ENCODE measurements at regions not wholly inside any gene's neighbourhood (a gene's known extent, or its start where the extent isn't known, plus 50 kb on each side); places are given as distances from the start of the nearest gene placed in this dataset.
"Not testable (repeated sequence)": the region's sequence is repeated elsewhere in the genome, so short reads cannot be mapped to it uniquely, and the experiment has no call there.

DNA sequence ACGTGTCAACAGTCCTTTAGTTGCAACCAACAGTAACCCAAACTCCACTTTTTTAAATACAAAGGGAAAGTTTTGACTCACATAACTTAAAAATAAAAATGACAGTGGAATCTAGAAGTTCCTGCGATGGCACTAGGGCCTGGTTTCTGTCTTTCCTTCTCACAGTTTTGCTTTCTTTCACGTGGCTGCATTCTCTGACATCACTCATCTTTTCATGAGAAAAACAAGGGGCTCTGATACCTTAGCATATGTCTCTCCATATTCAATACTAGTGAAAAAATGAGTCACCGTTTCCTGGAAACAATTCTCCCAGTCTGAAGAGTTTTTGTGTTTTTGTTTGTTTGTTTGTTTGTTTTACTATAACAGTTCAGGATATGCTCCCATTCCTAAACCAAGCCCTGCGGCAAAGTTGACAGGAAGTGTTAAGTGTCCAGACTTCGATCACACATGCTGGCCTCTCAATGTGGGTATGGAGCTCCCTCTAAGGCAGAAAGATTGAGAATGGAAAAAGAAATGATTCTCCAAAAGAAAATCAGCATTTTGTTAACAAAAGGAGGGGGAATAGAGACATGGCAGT is 483.3 kb downstream of the TTLL7 start:
- no peak for FAIRE-seq

DNA sequence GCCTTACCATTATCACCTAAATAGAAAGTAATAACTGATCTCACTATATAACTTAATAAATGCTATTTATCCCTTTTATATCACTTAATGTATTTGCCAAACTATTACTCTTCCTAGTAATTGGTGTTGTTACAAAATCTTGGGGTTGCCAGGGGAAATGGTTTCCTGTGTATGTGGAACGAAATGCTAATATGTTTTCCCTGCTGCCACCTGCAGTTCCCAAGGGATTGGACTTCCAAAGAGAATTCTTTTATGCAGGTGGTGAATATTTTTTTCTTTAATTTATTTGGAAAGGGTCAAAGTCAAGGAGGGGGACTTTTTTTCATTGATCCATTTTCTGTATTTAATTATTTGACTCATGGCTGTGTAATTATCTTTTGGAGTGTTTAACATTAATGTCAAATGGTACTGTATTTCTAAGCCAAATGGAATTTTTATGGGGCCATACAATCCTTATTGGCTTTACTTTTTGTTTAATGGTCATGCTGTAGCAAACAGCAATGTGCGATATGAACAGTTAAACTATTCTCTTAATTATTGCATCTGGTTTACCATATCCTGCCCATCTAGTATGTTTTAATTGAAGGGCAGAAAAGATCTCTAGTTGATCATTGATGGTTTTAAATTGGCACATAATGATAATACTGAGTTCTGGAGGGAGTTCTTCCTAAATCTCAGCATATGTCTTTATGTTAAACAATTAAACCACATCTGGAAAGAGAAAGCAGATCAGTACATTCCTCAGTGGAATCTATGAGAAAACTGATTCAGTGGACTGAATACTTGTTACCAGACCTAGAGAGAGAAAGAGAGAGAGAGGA is 486.3 kb downstream of the TTLL7 start:
- no peak for DNase-seq (ENCODE audit: low spot score)
- FAIRE-seq: no peak

More for the DNA sequence above, 483.3 kb downstream of the TTLL7 start:
- no peak for DNase-seq (ENCODE audit: low spot score)

DNA sequence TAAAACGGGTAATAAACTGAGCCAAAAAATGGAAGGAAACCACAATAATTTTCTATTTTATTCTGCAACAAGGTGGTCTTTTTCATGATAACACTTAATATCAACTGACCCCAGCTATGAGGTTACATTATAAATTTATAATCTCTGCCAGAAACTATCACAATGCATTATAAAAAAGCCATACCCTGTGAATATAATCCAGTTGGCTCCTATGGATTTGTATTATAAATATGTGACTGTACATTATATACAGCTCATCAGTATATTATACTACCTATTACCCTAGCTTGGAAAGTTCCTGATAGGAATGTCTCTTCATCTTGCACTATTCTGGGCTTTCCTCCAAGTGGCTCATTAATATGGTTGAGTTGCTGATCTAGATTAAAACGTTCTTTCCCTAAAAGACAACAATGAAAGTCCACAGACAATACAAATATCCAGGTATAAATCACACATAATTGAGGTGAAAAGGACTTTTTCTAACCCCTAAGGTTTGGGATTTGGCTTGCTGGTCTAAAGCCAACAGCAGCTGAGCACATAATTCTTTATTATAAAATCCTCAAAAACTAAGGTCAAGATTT is 487.7 kb downstream of the TTLL7 start:
- FAIRE-seq (no peak), DNase-seq (ENCODE audit: low spot score) (no peak)

DNA sequence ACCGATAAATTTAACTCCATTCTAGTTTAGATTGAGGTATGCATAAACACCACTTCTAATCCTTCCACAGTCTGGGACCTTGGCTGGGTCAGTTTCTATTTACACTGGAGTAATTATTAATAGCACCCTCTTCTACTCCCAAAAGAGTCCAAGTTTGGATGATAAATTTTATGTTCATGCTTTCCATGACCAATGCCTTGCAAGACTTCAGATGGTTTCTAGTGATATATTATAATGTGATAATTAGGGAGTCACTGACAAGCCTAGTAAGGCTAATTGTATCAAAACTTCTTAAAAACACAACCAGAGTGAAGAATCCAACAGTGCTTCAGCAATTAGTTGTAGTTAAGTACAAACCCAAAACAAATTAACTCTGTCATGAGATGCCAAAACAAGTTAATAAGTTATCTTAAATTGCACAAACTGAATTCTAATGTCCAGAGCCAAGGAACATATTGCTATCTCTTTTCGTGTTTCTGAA is 489.6 kb downstream of the TTLL7 start:
- no peak for FAIRE-seq

DNA sequence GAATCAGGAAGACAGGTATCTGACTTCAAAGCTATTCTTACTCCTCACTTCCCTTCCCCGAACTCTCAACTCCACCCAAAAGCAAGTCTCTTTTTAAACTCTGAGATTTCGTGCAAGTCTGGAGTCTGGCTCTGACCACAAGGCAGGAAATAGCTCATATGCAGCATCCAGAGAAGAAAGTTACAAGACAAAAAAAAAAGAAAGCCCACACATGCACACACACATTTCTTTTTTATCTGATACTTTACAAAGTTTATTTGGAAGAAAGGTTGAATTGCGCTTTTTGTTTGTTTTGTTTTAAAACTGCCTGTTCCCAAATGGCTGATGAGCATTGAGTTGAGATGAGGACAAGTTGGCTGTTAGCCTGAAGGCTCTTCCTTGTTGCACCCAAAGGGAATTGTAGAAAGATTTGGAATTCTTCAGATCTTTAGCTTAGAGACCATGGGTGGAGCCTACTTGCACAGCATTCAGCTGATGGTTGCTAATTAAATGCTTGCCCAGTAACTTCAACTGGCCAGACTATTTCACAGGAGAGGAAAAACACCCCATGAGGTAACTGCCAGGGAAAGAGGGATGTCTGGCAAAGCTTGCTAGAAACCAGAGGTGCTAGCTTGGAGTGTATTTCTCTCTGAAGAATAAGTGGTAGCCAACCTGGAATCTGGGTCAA is 490.3 kb downstream of the TTLL7 start:
- DNase-seq (ENCODE audit: low spot score): no peak
- FAIRE-seq: no peak

More for the DNA sequence above, 489.6 kb downstream of the TTLL7 start:
- DNase-seq (ENCODE audit: low spot score): no peak

DNA sequence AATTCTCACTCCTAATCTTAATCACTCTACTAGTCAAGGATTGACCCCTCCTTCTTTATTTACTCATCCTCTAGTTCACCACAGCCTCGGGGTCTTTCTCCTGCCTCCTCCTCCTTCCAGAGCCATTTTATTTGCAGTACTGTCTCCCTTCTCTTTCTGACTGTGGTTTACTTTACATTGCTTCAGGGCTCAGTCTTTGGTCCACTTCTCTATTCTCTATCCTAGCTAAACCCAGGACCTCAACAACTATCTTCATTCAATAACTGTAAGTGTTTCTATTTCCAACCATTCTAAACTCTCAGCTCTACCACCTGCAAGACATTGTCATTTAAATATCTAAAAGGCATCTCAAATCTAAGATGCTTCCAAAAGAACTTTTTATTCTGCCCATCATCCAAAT is 493.8 kb downstream of the TTLL7 start:
- no peak for DNase-seq (ENCODE audit: low spot score)
- FAIRE-seq: no peak

DNA sequence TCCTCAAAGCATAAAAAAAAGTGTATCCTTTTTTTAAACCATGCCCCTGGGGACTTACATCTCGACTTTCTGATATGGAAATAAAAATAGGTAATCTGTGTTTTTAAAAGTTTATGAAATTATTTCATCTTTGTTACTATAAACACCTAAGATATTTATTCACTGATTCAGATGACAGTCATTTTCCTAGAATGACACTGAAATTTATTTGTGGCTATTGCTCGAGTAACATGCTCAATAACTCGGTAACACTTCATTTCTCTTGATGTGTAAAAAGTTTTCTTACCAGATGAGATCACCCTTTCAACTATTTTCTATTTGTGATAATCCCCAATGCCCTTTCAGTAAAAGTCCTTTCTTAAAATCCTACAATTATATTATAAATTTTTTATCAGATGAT is 495.8 kb downstream of the TTLL7 start:
- no peak for FAIRE-seq
- DNase-seq (ENCODE audit: low spot score): no peak

DNA sequence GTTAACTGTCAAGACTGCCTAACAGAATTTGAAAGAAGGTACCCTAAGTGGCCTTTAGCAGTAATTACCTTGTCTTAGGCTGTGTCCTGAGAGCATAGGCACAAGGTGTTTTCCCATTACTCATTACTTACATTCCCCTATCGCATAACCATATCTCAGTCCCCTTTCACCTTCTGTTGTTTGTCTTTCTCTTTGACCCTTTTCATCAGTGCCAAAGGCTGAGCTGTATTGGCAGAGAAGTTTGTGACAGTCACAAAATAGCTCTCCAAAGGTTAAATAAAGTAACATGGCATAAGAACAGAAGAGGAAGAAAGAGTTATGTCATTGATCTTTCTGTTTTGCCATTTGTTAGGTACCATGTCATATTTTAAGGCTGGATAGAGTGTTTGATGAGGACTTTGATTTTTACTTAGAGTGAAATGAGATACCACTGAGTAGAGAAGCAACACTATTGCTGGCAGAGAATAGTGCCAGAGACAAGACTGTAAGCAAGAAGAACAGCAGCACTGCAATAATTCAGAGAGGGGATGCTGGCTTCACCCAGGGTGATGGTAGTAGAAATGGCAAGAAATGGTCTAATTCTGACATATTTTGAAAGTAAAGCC is 497.8 kb downstream of the TTLL7 start:
- DNase-seq (ENCODE audit: low spot score): no peak
- no peak for FAIRE-seq

DNA sequence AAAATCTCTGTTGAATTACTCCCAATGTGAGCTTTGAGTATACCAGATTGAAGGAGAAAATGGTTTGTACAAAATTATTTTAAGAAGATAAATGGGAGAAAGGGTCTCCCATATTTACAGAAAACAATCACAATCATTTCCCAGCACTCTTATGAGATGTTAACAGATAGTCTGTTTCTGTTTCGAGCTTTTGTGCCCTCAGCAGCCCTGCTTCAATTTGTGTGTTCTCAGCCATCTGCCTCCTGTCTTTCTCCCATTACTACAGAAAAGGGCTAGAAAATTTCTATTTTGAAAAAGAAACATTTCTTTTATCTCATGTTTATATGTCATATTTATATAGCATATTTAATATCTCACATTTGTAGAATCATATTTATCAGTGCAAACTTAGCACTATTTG is 498.4 kb downstream of the TTLL7 start:
- no peak for DNase-seq (ENCODE audit: low spot score)
- FAIRE-seq: no peak

DNA sequence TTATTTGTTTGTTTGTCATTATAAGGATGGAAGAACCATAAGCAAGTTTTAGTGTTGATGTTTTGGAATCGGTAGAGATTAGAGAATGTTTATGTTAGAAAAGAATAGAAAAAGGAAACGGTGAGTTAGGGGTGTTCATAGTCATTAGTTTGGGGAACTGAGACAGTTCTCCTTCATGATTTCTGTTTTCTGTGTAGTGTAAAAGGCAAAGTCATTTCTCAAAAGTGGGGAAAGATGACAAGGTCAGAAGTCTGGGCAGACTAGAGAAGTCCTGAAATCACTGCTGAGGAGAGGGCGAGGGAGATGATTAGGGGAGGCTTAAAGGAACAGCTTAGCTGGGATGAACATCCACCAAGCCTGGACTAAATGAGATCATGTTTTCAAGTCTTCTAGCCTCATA is 498.9 kb downstream of the TTLL7 start:
- DNase-seq (ENCODE audit: low spot score): no peak
- FAIRE-seq: no peak

DNA sequence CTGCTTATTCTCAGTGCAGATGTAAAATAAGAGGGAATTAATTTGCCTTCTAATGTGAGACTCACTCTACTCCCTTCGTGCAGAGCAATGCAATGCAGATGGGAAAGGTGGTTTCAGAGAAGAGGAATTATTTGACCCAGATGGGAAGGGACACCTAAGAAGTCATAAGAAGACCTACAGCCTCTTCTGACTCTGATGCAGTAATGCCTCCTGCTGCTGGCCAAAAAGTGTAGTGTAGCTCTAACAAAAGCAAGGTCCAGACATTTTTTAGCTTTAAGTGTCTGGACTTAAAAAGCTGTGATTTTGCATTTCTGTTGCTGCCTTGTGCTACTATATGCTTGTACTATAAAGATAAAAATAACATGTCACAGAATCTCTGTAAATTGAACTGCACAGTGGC is 501.4 kb downstream of the TTLL7 start:
- no peak for FAIRE-seq
- no peak for DNase-seq (ENCODE audit: low spot score)

DNA sequence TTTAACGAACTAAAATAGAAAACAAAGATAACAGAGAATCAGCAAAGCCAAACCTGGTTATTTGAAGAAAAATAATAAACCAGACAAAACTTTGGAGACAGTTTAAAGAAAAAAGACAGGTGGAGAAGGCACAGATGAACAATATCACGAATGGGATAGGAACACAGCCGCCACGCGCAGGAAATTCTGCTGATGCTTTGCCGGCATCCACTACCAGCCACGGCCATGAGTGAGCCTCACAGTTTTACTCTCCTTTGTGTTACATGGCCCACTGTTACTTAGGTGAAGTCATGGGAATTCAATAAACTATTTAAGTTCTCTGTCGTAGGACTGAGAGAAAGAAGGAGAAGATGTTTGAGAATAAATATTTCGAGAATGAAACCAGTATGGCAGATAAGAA is 503.4 kb downstream of the TTLL7 start:
- DNase-seq (ENCODE audit: low spot score): no peak
- FAIRE-seq: no peak

DNA sequence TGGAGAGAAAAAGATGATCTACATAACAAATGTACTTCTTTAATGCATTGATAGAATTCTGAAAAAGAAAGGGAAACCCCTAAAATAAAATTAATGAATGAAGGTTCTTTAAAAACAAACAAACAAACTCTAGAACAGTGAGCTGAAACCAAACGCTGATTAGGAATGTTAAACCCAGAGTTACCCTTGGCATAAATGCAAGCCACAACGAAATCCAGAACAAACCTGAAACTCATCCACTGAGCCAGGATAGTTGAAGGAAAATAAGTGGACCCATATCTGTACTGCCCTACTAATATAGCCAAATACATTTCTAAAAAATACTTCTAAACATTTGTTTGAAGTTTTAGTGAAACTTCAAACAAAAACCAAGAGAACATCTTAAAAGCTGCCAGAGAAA is 505.3 kb downstream of the TTLL7 start:
- DNase-seq (ENCODE audit: low spot score): no peak
- no peak for FAIRE-seq

DNA sequence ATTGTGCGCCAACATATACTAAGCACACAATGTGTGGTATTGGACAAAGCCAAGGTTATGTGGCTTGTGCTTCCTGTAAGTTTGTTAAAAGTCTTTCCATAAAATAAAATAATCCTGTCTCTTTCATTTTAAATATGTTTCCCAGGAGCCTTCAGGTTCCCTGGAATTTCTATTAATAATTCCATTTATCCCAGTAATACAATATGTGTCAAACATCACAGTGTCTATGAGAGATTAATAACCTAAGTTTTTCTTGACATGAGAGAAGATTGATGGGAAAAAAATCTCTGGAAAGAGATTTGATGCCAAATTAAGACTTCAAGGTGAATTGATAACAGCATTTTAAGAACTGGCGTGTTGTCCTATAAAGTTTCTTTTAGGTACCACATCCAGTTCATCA is 507.0 kb downstream of the TTLL7 start:
- DNase-seq (ENCODE audit: low spot score) (no peak), FAIRE-seq (no peak)

DNA sequence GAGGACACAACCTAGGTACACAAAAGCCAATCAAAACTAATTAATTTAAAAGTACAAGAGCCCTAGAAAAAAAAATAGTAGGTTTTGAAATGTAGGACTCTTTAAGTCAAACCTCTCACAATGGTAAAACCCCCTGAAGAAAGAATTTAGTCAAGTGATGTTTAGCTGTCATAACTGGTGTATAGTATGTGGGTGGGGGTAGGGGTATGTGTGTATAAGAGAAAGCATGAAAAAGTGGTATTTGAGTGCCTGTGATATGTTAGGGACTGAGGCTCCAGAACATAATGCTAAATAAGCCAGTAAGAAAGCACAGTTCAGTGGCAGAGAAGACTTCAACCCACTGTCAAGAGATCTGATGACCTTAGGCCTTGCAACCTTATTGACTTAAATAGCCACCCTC is 507.9 kb downstream of the TTLL7 start:
- DNase-seq (ENCODE audit: low spot score): no peak
- FAIRE-seq: no peak

DNA sequence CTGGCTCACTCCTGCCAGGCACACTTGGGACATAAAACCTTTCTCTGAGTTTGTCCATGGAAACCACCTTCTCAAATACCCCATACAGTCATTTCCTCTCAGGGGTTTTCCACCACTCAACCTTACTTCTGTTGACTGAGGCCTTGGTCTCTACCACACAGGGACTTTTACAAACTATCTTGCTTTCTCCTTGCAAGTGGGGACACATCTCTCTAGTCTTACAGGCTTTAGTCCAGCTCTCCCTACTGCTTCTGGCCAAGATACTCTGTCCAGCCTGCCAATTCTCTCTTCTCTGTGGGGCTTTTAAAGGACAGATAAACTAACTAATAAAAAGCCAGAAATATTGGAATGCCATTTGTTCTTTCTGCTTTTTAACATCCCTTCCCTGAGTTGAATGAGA is 510.8 kb downstream of the TTLL7 start:
- FAIRE-seq; DNase-seq (ENCODE audit: low spot score): not testable (repeated sequence)

DNA sequence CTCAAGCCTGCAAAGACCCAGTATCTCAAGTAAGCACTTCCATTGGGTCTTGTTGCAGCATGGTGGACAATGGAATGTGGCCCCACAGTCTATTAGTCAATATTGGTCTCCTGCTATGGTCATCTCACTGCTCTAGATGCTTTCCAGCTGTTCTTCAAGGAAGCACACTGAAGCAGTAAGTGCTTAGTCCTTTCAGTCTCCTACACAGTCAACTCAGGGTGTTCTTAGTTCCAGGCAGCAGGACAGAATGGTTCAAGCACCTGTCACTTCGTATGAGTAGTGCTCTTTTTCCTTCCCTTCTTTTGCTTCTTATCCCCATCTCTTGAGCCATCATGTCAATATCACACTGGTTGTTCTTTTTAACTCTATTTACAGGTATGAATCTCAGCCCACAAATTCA is 511.5 kb downstream of the TTLL7 start:
- FAIRE-seq; DNase-seq (ENCODE audit: low spot score): not testable (repeated sequence)

DNA sequence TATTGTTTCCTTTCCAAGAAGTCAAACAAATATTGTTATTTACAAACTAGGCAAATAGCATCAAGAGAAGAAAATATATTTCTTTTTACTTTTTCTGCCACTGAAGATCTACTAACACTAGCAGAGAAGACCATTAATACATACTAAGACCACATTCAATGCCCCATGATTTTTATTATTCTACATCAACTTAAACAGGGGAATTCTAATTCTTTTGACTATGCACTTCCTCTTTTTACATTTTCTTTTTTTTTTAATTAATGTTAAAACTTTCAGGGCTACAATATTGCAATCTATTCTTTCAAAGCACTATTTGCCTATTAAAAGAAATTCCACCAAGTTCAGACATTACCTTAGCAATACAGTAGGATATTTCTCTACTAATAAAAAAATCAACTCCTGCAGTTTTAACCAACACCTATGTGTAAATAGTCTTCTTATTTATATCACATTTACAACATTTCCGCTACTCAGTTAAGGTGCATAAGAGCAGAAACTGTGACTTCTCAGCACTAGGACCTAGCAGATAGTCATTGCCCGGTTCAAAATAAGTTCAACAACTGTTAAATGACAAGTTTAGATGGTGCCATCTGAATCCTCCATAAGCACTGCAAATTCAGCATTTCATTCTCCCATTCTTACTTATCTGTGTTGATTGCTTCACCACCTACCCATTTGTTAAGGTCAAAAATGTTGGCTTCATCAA is 513.5 kb downstream of the TTLL7 start:
- not testable (repeated sequence) for FAIRE-seq; DNase-seq (ENCODE audit: low spot score)

DNA sequence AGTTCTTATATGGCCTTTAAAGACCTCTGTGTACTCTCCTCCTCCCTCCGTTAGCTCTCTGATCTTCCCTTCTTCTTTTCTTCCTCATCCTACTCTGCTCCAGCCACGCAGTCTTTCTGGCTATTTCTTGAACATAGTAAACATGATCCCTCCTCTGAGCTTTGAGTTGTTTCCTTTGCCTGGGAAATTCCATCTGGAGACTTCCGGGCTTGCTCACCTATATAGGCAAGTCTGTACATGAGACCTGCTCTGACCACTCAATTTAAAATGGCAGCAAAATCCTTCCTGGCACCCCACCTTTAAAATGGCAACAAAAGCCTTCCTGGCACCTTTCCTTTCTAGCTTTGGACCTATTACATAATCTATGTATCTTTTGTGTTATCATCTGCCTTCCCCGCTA is 517.6 kb downstream of the TTLL7 start:
- not testable (repeated sequence) for FAIRE-seq; DNase-seq (ENCODE audit: low spot score)

DNA sequence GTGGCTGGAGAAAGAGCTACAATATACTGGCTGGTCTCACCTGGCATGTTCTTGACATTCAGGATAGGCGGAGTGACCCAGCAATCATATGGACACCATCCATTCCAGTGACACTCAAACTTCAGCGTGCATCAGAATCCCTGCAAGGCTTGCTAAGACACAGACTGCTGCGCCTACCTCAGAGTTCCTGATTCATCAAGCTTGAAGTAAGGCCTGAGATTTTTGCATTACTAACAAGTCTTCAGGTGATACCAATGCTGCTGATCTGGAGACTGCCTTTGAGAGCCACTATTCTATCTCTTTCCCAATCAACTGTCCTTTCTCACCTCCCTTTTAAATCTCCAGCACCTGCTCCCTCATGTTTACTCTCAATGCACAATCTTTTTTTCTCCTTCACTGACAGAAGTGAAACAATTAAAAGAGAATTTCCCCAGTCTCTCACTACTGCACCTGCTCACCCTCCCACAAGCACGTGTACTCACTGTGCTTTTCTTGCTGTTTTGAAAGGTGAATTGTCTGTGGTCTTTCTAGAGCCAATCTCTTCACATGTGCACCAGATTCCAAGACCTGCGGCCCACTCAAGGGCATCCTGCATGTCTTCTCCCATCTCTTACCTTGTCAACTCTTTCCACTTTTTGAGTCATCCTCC is 519.2 kb downstream of the TTLL7 start:
- not testable (repeated sequence) for FAIRE-seq; DNase-seq (ENCODE audit: low spot score)

Data from RCC 7860 (cell line).